ENCODE measurements at regions not wholly inside any gene's neighbourhood (a gene's known extent, or its start where the extent isn't known, plus 50 kb on each side); places are given as distances from the start of the nearest gene placed in this dataset.

- Histone ChIP-seq H3F3A (replicated peaks; ENCODE audit: insufficient read depth) (no peaks in the 10 kb centered on the region), H2AFZ (ENCODE audit: low read depth) (no peak overlapping the region), H3K4me1 (ENCODE audit: control insufficient read depth in 1 of 2, insufficient read depth in 2 of 2, low read depth in 1 of 2, low read length in 1 of 2) (no peaks in the 10 kb centered on the region), H3K4me2 (no peak overlapping the region), H3K36me3 (replicated peaks in 1 of 2; ENCODE audit: control insufficient read depth in 1 of 2, insufficient read depth in 2 of 2, low read length in 1 of 2) (no peaks in the 10 kb centered on the region), H3K79me2 (ENCODE audit: insufficient read depth) (no peaks in the 10 kb centered on the region), H3K9ac (no peak overlapping the region), H4K20me1 (ENCODE audit: insufficient read depth) (no peaks in the 10 kb centered on the region), H3K9me2 (no peaks in the 10 kb centered on the region), H3K9me3 (no peaks in the 10 kb centered on the region), H3K27me3 (ENCODE audit: insufficient read depth) (no peaks in the 10 kb centered on the region), H3K27ac (ENCODE audit: low read depth in 2 of 2, low read length in 1 of 2) (no peak overlapping the region), H3K4me3 (ENCODE audit: low read depth in 2 of 2, low read length in 1 of 2) (no peak overlapping the region)
- TF ChIP-seq RAD21 (IDR thresholded peaks at IDR 0.05; ENCODE audit: low read length): no peak
- no peak for TF ChIP-seq GABPA (IDR thresholded peaks at IDR 0.05; ENCODE audit: low read depth)
- TF ChIP-seq TCF12 (IDR thresholded peaks at IDR 0.05): no peak
- no peak for TF ChIP-seq REST (IDR thresholded peaks at IDR 0.05; ENCODE audit: low read depth, low read length)
- TF ChIP-seq EZH2phosphoT487 (IDR thresholded peaks at IDR 0.05; ENCODE audit: borderline replicate concordance, low read depth): no peak
- no peak for TF ChIP-seq FOXJ3 (CRISPR knock-in tag; IDR thresholded peaks at IDR 0.05)
- no peak for TF ChIP-seq CHD2 (IDR thresholded peaks at IDR 0.05; ENCODE audit: low read length, partially characterized antibody)
- TF ChIP-seq NFIC (IDR thresholded peaks at IDR 0.05; ENCODE audit: borderline replicate concordance): no peak
- TF ChIP-seq USF1 (IDR thresholded peaks at IDR 0.05; ENCODE audit: borderline replicate concordance, low read depth): no peak
- TF ChIP-seq RXRA (IDR thresholded peaks at IDR 0.05; ENCODE audit: borderline replicate concordance, low read depth): no peak
- no peak for TF ChIP-seq ELF1 (IDR thresholded peaks at IDR 0.05)
- TF ChIP-seq JUND (IDR thresholded peaks at IDR 0.05): no peak
- no peak for TF ChIP-seq FOXM1 (IDR thresholded peaks at IDR 0.05; ENCODE audit: low read depth)
- no peak for TF ChIP-seq NRF1 (IDR thresholded peaks at IDR 0.05; ENCODE audit: low read depth, low read length)
- no peak for TF ChIP-seq EP300 (IDR thresholded peaks at IDR 0.05; ENCODE audit: borderline replicate concordance in 1 of 2, low read depth in 1 of 2, low read length in 1 of 2)
- no peak for TF ChIP-seq GATA2 (CRISPR knock-in tag; IDR thresholded peaks at IDR 0.05)
- no peak for TF ChIP-seq YY1 (IDR thresholded peaks at IDR 0.05; ENCODE audit: low read depth)
- ChIA-PET CTCF (interaction anchor here (1.3 kb wide), 1 partner anchor 551 kb away, joined by 3 read pairs; no protein-coding TSS in a partner anchor), POLR2A (no interaction called here)
- no peak for DNase-seq
- 85% methylated on average over 3 of the region's 3 CpGs for WGBS (ENCODE audit: low lambda C conversion rate)
Measured at GRCh38 chr13:59126474-59126873, 1037.3 kb downstream of the DIAPH3 start.

GRCh38 chr13:59133903-59134302 is 1029.8 kb downstream of the DIAPH3 start:
- H2AFZ ChIP-seq (ENCODE audit: low read depth): no peak overlapping the region
- no peaks in the 10 kb centered on the region for H3K9me3 ChIP-seq
- H3K79me2 ChIP-seq (ENCODE audit: insufficient read depth): no peaks in the 10 kb centered on the region
- DNase-seq: no peak
- no peaks in the 10 kb centered on the region for H3K4me1 ChIP-seq (ENCODE audit: control insufficient read depth in 1 of 2, insufficient read depth in 2 of 2, low read depth in 1 of 2, low read length in 1 of 2)
- H3K27me3 ChIP-seq (ENCODE audit: insufficient read depth): no peaks in the 10 kb centered on the region
- no peak overlapping the region for H3K4me3 ChIP-seq (ENCODE audit: low read depth in 2 of 2, low read length in 1 of 2)
- no peaks in the 10 kb centered on the region for H4K20me1 ChIP-seq (ENCODE audit: insufficient read depth)
- H3K4me2 ChIP-seq: no peak overlapping the region
- H3K27ac ChIP-seq (ENCODE audit: low read depth in 2 of 2, low read length in 1 of 2): no peak overlapping the region
- WGBS (ENCODE audit: low lambda C conversion rate): 69% methylated on average over 3 of the region's 3 CpGs
- no peak overlapping the region for H3K9ac ChIP-seq
- ChIA-PET CTCF (no interaction called here), POLR2A (no interaction called here)
- H3F3A ChIP-seq (replicated peaks; ENCODE audit: insufficient read depth): no peaks in the 10 kb centered on the region
- no peaks in the 10 kb centered on the region for H3K36me3 ChIP-seq (replicated peaks in 1 of 2; ENCODE audit: control insufficient read depth in 1 of 2, insufficient read depth in 2 of 2, low read length in 1 of 2)
- H3K9me2 ChIP-seq: no peaks in the 10 kb centered on the region
- TF ChIP-seq MEF2A (IDR thresholded peaks at IDR 0.05; ENCODE audit: borderline replicate concordance, low read depth) (no peak), CTCF (IDR thresholded peaks at IDR 0.05) (no peak), TEAD4 (IDR thresholded peaks at IDR 0.05; ENCODE audit: borderline replicate concordance, insufficient read depth) (no peak), JUND (IDR thresholded peaks at IDR 0.05) (no peak), MXI1 (IDR thresholded peaks at IDR 0.05; ENCODE audit: low read depth, low read length) (no peak), RCOR1 (IDR thresholded peaks at IDR 0.05; ENCODE audit: low read length) (no peak), EP300 (IDR thresholded peaks at IDR 0.05; ENCODE audit: borderline replicate concordance in 1 of 2, low read depth in 1 of 2, low read length in 1 of 2) (no peak), GABPA (IDR thresholded peaks at IDR 0.05; ENCODE audit: low read depth) (no peak), PBX3 (IDR thresholded peaks at IDR 0.05) (no peak)
